SK-N-MC (cell line): ENCODE measurements at regions not wholly inside any gene's neighbourhood (a gene's known extent, or its start where the extent isn't known, plus 50 kb on each side); places are given as distances from the start of the nearest gene placed in this dataset.

ENCODE experiments used
- EZH2 ChIP-seq: fragments of 200-600 bp; sonication (generic); IDR thresholded peaks from one replicate; pipeline ENCODE4 v1.6.1; 2017; ENCODE audit warnings: antibody characterized with exemption
- FOXP2 ChIP-seq: optimal IDR thresholded peaks from 2 replicates; pipeline ENCODE3; 2011; ENCODE audit warnings: mild to moderate bottlenecking, moderate library complexity; ENCODE audit not compliant: insufficient read depth; ENCODE audit errors: extremely low read length, control extremely low read depth
- POLR2AphosphoS5 ChIP-seq: IDR thresholded peaks from 2 replicates; pipeline ENCODE4 v1.6.1; 2012; ENCODE audit warnings: mild to moderate bottlenecking, low read depth, low read length, borderline replicate concordance

- TF ChIP-seq FOXP2 (no peak), EZH2 (no peak), POLR2AphosphoS5 (no peak)
Observed at GRCh38 chr22:22703203-22703570, 58.8 kb downstream of the GGTLC2 start.
